NCI-H345 treated with DMSO at 0.1 percent for 48 hours (cell line): ENCODE measurements at regions not wholly inside any gene's neighbourhood (a gene's known extent, or its start where the extent isn't known, plus 50 kb on each side); places are given as distances from the start of the nearest gene placed in this dataset.

Source experiments
- DNase-seq: peaks from one replicate; lab custom pipeline; 2025; ENCODE audit not compliant: unreplicated experiment; lab: John Stamatoyannopoulos, UW

DNA sequence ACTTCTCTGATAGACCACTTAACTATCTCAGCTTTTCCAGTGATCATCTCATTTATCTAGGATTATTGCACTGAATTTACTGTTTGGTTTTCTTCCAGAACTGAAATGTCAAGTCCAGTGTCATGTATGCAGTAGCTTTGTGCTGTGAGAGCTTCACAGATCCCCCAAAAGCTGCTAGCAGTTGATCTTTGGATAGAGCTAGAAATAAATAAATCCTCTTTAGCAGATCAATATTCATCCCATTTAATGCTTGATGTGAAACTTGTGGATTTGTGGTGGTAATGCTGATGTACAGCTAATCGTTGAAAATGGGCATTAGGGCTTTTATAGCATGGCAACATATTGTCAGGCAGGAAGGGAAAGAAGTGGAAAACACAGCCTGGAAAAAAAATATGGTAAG, 509.6 kb upstream of the FAM241A start:
- DNase-seq, result no peak

DNA sequence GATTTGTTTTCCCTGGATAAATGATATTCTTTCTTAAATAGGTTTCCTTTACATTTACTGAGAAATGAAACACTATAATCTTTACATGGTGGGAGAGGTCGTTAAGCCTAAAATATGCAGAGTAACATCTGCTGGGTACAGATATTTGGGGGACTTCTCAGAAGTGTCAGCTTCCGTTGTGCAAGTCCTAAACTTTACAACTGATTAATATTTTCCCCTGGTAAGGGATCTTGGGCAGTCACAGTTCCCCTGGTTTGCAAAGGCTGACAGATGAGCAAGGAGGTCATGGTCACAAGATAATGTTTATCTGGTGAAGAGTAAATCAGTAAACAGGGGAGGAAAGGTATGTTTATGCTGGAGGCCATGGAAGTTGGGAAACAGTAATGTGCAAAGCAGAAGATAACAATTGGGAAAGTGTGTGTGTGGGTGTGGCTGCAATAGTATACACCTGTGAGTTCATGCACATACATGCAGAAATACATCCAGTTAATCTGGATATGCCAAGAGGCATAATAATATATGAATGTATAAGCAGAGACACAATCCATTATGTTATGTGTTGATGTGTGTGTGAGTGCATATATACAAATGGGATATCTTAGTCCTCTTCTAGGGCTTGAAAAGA, 508.2 kb upstream of the FAM241A start:
- DNase-seq, result no peak

DNA sequence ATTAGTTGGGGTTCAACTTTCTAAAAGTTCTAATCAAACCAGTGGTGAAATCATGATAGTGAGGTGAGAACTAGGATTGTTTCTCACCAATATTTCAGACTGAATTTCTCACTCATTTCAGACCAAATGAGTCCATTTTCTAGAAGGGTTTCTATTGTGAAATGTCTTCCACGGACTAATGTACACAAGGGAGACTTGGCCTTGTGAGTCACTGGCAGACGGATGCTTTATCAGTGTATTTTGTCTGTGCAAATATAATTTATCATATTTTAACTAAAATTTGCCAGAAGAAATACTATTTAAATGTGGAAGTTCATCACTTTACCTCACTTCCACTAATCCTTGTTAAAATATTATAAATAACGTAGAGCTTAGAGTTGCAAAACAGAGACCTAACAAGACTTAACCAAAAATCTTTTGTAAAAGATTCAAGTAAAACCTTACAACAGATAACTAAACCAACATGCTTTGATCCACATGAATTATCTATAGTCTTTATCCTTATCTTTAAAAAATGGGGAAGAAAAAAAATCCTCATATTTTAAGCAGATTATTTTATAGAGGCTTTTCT, 506.0 kb upstream of the FAM241A start:
- no peak for DNase-seq

DNA sequence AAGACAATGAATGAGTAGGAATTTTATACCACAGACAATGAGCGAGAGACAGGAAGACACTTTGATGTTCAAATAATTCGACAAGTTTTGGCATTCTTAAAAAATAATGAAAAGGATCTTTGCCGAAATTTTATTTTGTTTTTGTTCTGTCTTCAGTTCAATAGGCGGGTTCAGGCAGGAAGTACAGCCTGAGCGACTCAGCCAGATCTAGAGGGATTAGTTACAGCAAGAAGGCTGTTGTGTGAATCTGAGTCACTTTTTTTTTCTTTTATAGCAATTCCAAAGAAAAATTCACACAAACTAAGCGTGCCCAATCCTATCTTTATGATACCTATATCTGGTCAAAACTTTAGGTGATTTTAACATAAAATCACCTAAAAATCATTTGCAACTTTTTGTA, 505.4 kb upstream of the FAM241A start:
- no peak for DNase-seq

DNA sequence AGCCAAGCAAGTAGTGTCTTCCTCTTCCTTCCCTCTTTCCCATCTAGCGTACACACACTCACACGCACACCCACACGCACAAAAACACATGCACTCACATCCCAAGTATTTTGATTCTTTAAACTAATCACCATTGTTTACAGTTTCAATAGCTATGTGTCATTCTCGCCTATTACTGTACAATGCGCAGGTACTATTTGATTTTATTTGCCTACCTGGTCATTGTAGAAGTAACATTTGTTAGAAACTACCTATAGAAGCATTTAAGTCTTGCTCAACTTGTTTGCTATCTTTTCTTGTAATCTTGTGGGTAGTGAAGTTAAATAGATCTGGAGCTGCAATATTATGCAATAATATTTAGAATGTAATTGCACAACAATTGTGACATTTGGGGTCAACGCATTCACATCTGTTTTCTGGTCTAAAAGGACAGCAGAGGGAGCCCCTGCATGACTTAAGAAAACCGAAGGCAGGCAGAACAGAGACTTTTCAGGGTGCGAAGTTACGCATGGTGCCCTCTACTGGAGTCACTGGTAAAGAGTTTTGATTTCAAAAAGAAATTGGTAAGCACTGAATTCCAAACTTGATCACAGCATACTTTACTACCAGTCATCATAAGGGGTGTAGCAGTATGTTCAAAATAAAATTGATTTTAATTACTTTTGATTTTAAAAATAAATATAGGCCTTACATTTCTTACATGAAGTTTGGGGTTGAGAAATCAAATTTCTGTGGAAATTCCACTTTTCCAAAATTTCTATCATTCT, 503.3 kb upstream of the FAM241A start:
- peak; percentile 43 for DNase-seq

DNA sequence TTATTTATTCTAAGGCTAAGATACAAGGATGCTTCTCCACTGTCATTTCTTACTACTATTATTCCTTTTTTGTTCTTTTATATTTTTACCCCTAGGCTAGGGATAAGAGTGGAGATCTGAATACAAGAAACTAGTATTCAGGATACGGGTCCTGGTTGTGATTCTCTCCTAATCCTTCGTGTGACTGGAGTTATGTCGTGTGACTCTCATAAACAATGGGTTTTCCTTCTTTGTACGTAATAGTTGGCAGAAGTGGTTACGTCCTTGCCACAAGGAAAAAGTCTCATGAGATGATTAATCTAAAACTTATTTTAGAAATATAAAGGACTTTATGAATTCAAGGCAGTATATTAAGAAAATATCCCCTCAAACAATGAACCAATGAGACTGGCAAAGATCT, 497.2 kb upstream of the FAM241A start:
- DNase-seq, result no peak

DNA sequence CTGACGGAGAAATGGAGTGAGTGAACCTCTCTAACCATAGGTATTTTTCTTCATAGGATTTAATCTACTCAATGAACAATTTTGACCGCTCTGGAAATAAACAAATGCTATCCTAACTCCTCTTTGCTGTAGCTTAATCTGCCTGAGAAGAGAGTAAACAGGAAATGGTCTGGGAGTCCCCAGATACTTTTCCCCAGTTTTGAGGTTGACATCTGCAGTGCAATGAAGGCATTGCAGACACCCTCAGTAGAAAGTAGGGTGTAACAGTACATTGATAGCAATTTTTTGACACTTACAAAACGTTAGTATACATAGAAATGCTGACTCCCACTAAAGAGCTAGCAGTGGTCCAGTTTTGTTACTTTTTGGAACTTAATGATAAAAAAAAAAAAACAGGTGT, 495.9 kb upstream of the FAM241A start:
- DNase-seq, result no peak

DNA sequence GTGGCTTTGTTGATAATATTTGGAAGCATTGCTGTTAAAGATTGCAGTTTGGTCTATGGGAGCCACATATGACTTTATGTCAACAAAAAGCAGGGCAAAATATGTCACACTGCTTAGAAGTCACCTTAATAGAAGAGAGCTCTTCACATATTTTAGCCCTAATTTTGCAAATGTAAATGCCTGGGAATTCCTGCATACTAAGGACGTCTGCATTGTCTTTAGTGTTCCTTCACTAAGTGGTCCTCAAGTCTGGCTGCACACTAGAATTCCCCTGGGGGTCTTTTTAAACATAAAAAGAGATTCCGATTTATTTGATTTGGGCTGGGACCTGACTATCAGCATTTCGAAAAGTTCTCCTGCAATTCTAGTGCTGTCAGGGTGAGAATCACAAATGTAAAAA, 495.1 kb upstream of the FAM241A start:
- DNase-seq, result no peak

- DNase-seq, result peak; percentile 21
These were observed 494.6 kb upstream of the FAM241A start for GRCh38 chr4:111650674-111651086.

- DNase-seq, result no peak
These were observed 493.0 kb upstream of the FAM241A start for GRCh38 chr4:111652236-111652635.

DNA sequence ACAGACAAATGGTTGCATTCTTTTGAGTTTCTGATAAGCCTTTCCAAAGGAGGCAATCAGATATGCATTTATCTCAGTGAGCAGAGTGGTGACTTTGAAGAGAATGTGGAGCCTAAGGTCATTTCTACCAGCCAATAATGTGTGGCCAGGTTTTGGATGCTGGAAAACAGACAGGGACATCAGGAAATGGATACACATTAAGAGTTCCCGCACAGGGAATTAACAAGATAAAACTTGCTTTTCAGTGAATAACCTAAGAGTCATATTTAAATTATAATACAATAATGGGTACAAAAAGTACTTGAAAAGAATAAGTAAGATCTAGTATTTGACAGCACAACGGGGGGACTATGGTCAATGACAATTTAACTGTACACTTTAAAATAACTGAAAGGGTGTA, 492.3 kb upstream of the FAM241A start:
- DNase-seq, result no peak

DNA sequence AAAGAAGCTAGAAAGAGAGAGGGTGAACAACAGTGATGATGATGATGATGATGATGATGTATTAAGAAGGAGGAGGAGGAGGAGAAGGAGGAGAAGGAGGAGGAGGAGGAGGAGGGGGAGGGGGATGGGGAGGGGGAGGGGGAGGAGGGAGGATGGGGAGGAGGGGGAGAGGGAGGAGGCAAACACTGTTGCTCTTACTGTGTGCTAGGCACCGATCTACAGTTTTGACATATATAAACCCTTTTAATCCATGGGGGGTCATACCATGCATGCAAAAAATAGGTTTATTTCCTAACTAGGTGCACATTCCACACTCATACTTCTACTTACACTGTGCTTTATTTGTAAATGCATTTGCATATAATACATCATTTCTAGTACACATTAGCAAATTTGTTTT, 482.8 kb upstream of the FAM241A start:
- DNase-seq, result no peak

- no peak for DNase-seq
These were observed 480.8 kb upstream of the FAM241A start for GRCh38 chr4:111664308-111664945.

DNA sequence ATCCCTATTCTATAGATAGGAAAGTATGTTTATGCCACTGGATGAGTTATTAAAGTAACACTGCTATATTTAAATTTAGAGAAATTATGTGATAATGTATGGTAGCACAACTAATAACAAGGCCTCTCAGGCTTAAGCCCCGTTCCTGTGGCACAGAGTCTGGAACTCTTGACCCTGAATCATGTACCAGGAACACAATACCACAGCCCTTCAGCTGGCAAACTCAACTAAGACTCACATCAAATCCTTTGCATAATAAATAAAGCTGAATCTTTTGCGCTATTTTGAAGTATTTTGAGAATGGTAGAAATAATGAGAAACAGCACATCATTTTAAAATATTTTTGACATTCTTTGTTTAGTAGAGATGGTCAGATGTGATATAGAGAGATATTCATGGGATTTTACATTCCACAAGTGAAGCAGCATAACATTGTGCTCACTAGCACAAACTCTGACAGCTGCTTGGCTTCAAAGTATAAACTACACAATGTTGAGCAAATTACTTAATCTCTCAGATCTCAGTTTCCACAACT, 478.4 kb upstream of the FAM241A start:
- no peak for DNase-seq

GRCh38 chr4:111671756-111672155, 473.5 kb upstream of the FAM241A start:
- DNase-seq, result no peak

DNA sequence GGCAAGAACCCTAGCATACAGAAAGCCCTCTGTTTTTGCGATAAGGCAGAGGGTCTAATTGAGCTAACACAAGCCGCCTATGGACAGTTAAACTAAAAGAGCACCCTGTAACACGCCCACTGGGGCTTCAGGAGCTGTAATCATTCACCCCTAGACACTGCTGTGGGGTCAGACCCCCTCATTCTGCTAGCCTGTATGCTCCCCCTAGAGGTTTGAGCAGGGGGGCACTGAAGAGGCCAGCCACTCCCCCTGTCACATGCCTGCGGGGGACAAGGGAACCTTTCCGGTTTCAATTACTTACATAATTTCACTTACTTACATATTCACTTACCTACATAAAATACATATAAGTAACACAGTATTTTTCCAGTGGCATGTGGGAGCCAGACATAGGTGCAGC, 469.5 kb upstream of the FAM241A start:
- no peak for DNase-seq

DNA sequence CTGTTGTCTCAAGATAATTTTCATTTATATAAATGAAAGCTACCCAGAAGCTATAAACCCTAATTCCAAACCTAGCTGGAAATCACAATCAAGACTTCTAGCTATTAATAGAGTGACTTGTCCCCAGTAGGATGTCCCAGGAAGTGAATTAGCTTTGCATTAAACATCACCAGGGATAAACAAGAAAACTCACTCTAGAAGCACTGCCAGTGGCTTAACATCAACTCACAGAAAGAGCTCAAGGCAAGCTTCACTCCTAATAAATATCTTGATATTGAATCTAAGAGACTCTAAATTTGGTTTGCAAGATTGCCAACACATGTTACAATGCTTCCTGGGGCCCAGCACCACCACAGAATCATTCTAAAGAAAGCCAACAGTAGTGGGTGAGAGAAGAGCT, 468.7 kb upstream of the FAM241A start:
- DNase-seq, result no peak

GRCh38 chr4:111678479-111678878, 466.8 kb upstream of the FAM241A start:
- DNase-seq, result no peak

DNA sequence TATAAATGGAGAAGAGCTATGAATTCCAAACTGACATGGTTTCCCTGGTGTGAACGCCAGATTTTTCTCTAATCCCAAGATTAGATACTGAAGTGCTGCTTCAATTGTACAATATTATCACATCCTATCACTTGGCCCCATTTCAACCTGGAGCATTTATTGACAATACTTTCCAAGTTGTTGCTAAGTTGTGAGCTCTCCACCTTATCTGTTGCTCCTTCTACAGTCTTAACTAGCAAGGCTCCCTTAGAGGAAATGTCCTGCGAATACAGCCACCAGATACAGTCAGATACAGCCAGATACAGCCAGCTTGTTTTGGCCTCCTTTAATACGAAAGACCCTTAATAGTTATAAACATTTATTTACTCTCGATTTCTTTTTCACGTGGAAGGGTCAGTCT, 466.3 kb upstream of the FAM241A start:
- DNase-seq, result no peak

DNA sequence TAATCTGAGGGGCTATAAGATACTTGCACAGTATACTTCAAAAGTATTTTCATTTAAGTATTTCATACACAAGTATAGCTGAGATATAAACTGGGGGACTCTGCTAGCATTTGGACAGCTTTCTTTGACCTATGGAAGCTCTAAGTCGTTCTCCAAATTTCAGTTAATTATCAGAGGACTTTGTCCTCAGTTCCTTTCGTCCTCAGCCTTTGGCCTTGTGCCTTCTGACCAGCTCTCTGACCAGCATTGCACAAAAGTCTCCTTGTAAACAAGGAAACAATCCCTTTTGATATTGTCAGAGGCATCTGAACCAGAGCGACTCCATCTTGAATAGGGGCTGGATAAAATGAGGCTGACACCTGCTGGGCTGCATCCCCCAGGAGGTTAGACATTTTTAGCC, 464.0 kb upstream of the FAM241A start:
- DNase-seq, result no peak

DNA sequence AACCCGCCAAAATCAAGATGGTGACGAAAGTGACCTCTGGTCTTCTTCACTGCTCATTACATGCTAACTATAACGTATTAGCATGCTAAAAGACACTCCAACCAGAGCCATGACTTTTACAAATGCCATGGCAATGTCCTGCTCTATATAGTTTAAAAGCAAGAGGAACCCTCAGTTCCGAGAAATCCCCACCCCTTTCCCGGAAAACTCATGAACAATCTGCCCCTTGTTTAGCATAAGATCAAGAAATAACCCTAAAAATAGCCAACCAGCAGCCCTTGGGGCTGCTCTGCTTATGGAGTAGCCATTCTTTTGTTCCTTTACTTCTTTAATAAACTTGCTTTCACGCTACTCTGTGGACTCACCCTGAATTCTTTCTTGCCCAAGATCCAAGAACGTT, 463.5 kb upstream of the FAM241A start:
- DNase-seq, result no peak

DNA sequence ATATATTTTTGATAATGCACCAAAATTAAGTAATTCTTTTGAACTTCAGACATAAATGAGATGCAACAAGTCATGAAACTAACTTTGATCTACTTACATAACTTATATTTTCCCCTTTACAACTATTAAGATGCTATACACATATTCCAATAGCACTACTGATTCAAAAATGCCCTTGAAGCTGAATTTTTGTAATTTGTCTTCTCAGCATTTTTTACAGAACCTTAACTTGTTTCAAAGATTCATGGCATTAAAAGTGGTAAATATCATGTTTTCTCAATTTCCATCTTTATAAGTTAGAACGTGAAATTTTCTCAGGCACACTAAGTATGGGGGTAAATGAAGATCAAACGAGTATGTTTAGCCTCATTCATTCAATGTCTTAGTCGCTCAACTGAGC, 460.0 kb upstream of the FAM241A start:
- no peak for DNase-seq
